Prostate gland (tissue), 2 donors: ENCODE measurements at regions not wholly inside any gene's neighbourhood (a gene's known extent, or its start where the extent isn't known, plus 50 kb on each side); places are given as distances from the start of the nearest gene placed in this dataset.

Experiments
- DNase-seq: peaks from one replicate; pipeline ENCODE4 v3.0.0-alpha.2; 2019; ENCODE audit warnings: low spot score
- H3K27ac ChIP-seq, 2 donors: fragments of 200-600 bp; sonication (generic); 2 replicates each; pipeline ENCODE4 v1.5.1; 2017 to 2019
- H3K27me3 ChIP-seq: fragments of 200-600 bp; sonication (generic); replicated peaks from 2 replicates; pipeline ENCODE4 v1.5.1; 2019; ENCODE audit not compliant: insufficient read depth
- H3K36me3 ChIP-seq, 2 donors: fragments of 200-600 bp; sonication (generic); 1 replicate in 1 of 2; 2 replicates in 1 of 2; pipeline versions ENCODE4 v1.5.1 to v1.8.1; 2017 to 2019
- H3K4me1 ChIP-seq: fragments of 200-600 bp; sonication (generic); replicated peaks from 2 replicates; pipeline ENCODE4 v1.5.1; 2019
- H3K4me3 ChIP-seq, 2 donors: fragments of 200-600 bp; sonication (generic); 2 replicates each; pipeline ENCODE4 v1.5.1; 2017 to 2019
- H3K9me3 ChIP-seq: fragments of 200-600 bp; sonication (generic); 2 replicates; pipeline ENCODE4 v1.5.1; 2017
- POLR2A ChIP-seq: fragments of 450-650 bp; IDR thresholded peaks from one replicate; pipeline ENCODE4 v1.6.1; 2016; ENCODE audit warnings: antibody characterized with exemption, mild to moderate bottlenecking
- POLR2AphosphoS5 ChIP-seq: sonication (generic); formaldehyde crosslinking; IDR thresholded peaks from one replicate; pipeline ENCODE4 v1.6.1; 2017; ENCODE audit warnings: antibody characterized with exemption
- WGBS: methylation state at CpG from one replicate; pipeline ENCODE4 v1.1.5; 2018; 5-methylcytosine and 5-hydroxymethylcytosine counted together
- intact Hi-C: fragments of 100-400 bp; cut with DNase I; formaldehyde crosslinking; loops from one replicate; pipeline ENCODE4 v1.14.2; 2022
- TF ChIP-seq, protein P1 (sequence below), 4 experiments: fragments of 200-600 bp in 2 of 4; fragments of 450-650 bp in 2 of 4; sonication (generic) in 2 of 4; IDR thresholded peaks; 1 replicate in 3 of 4; 2 replicates in 1 of 4; pipeline ENCODE4 v1.5.1; 2016 to 2019; ENCODE audit warnings: antibody characterized with exemption in 4 of 4, mild to moderate bottlenecking in 2 of 4, moderate library complexity in 2 of 4

DNA sequence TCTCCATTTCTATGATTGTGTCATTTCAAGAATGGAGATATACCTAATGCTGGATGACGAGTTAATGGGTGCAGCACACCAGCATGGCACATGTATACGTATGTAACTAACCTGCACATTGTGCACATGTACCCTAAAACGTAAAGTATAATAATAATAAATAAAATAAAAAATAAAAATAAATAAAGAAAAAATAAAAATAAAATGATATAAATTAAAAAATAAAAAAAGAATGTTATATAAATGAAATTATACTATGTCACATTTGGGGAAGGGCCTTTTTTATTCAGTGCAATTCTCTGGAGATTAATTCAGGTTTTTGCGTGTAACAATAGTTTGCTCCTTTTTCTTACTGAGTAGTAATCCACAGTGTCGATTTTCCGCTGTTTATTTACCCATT lies 763.5 kb upstream of the POU3F3 start:
- Histone ChIP-seq H3K27ac (no peak overlapping the region), H3K27me3 (no peaks in the 10 kb centered on the region), H3K4me1 (no peaks in the 10 kb centered on the region), H3K4me3 (no peak overlapping the region), H3K36me3 (no peaks in the 10 kb centered on the region), H3K9me3 (no peaks in the 10 kb centered on the region)
- TF ChIP-seq POLR2AphosphoS5 (no peak), POLR2A (no peak)
- TF ChIP-seq, protein P1, sequence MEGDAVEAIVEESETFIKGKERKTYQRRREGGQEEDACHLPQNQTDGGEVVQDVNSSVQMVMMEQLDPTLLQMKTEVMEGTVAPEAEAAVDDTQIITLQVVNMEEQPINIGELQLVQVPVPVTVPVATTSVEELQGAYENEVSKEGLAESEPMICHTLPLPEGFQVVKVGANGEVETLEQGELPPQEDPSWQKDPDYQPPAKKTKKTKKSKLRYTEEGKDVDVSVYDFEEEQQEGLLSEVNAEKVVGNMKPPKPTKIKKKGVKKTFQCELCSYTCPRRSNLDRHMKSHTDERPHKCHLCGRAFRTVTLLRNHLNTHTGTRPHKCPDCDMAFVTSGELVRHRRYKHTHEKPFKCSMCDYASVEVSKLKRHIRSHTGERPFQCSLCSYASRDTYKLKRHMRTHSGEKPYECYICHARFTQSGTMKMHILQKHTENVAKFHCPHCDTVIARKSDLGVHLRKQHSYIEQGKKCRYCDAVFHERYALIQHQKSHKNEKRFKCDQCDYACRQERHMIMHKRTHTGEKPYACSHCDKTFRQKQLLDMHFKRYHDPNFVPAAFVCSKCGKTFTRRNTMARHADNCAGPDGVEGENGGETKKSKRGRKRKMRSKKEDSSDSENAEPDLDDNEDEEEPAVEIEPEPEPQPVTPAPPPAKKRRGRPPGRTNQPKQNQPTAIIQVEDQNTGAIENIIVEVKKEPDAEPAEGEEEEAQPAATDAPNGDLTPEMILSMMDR (IDR thresholded peaks at IDR 0.05), result no peak
- WGBS, result 92% methylated on average over 6 of the region's 6 CpGs
- intact Hi-C loops, result no loop called here
- DNase-seq, result no peak

DNA sequence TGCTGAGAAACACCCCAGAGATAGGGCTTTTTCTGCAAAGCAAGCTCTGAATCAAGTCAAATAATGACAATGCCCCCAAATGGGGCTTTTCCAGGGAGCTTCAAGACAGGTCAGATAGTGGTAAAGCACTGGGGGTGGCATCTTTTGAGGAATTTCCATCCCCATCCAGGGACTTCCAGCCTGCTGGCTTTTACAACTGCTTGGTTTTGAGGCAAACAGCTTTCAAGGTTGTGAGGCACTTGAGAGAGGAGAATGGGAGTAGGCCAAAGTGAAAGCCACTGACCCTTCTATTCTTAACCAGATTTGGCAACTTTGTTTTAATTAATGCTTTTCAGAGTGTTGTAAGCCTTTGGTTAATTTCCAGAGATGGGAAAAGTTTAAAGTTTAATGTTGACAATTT lies 762.0 kb upstream of the POU3F3 start:
- H3K36me3 ChIP-seq, result no peaks in the 10 kb centered on the region
- no peaks in the 10 kb centered on the region for H3K27me3 ChIP-seq
- no peak overlapping the region for H3K4me3 ChIP-seq
- no peak overlapping the region for H3K27ac ChIP-seq
- no peak for DNase-seq
- H3K9me3 ChIP-seq, result no peaks in the 10 kb centered on the region
- intact Hi-C loops, result no loop called here
- TF ChIP-seq, protein P1 (IDR thresholded peaks at IDR 0.05), result no peak
- no peak for TF ChIP-seq POLR2AphosphoS5
- no peak for TF ChIP-seq POLR2A
- no peaks in the 10 kb centered on the region for H3K4me1 ChIP-seq

DNA sequence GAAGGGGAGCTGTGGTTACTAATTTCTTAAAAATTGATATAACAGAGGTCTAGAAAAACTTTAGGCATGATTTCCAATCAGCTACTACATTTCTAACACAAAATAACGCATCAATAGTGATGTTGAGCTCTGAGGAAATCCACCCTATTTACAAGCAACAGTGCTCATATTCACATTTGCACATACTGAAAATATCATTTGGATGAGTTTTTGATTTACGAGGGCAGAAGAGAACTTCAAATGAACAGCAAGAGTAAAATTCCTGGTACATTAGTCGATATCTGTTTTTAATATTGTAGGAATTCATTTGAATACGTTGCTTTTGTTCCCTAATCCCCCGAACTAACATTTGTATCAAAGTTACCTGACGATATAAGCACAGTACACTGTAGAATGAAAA lies 761.0 kb upstream of the POU3F3 start:
- Histone ChIP-seq H3K4me1 (no peaks in the 10 kb centered on the region), H3K4me3 (no peak overlapping the region), H3K36me3 (no peaks in the 10 kb centered on the region), H3K9me3 (no peaks in the 10 kb centered on the region), H3K27me3 (no peaks in the 10 kb centered on the region), H3K27ac (no peak overlapping the region)
- TF ChIP-seq POLR2A (no peak), POLR2AphosphoS5 (no peak)
- TF ChIP-seq, protein P1 (IDR thresholded peaks at IDR 0.05), result no peak
- DNase-seq, result no peak
- intact Hi-C loops, result no loop called here
- WGBS, result 91% methylated on average over 6 of the region's 6 CpGs

DNA sequence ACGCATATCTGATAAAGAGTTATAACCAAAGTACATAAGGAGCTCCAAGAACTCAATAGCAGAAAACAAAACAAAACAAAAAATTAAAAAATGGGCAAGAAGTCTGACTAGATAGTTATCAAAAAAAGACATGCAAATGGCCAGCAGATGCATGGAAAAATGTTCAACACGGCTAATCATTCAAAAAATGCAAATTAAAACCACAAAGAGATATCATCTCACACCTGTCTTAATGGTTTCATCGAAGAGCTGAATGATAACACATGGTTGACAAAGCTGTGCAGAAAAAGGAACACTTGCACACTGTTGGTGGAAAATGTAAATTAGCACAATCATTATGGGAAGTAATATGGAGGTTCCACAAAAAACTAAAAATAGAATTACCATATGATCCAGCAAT lies 751.3 kb upstream of the POU3F3 start:
- Histone ChIP-seq H3K36me3 (no peaks in the 10 kb centered on the region), H3K9me3 (no peaks in the 10 kb centered on the region), H3K4me3 (no peak overlapping the region), H3K4me1 (no peaks in the 10 kb centered on the region), H3K27ac (no peak overlapping the region), H3K27me3 (no peaks in the 10 kb centered on the region)
- 61% methylated on average over 3 of the region's 3 CpGs for WGBS
- intact Hi-C loops, result no loop called here
- DNase-seq, result no peak
- TF ChIP-seq, protein P1 (IDR thresholded peaks at IDR 0.05), result no peak
- TF ChIP-seq POLR2AphosphoS5 (no peak), POLR2A (no peak)

DNA sequence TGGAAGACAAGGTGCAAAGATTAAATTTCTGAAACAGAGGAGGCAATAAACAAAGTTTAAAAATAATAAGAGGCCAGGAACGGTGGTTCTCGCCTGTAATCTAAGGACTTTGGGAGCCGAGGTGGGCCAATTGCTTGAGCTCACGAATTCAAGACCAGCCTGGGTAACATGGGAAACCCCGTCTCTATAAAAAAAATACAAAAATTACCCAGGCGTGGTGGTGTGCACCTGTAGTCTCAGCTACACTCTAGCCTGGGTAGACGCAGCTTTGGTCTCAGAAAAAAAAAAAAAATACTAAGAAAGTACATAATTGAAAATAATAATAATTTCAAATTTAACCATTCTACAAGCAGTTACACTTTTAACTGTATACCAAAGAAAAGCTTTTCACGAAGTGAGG lies 744.6 kb upstream of the POU3F3 start:
- no peaks in the 10 kb centered on the region for H3K4me1 ChIP-seq
- TF ChIP-seq, protein P1 (IDR thresholded peaks at IDR 0.05), result no peak
- no peak for TF ChIP-seq POLR2AphosphoS5
- no peak for TF ChIP-seq POLR2A
- H3K4me3 ChIP-seq, result no peak overlapping the region
- 85% methylated on average over 8 of the region's 8 CpGs for WGBS
- DNase-seq, result no peak
- H3K36me3 ChIP-seq, result no peaks in the 10 kb centered on the region
- H3K9me3 ChIP-seq, result no peaks in the 10 kb centered on the region
- H3K27me3 ChIP-seq, result no peaks in the 10 kb centered on the region
- intact Hi-C loops, result no loop called here
- H3K27ac ChIP-seq, result no peak overlapping the region
